GM18511 (cell line): ENCODE measurements at regions not wholly inside any gene's neighbourhood (a gene's known extent, or its start where the extent isn't known, plus 50 kb on each side); places are given as distances from the start of the nearest gene placed in this dataset.

Experiments
- ATAC-seq: cut with Tn5 transposase; IDR thresholded peaks from one replicate; pipeline ENCODE4 v1.9.1; 2021; ENCODE audit warnings: mild to moderate bottlenecking, moderate library complexity; ENCODE audit not compliant: unreplicated experiment

- ATAC-seq, result no peak
Measured at GRCh38 chr4:176568238-176568637, 224.5 kb downstream of the VEGFC start.

GRCh38 chr4:176569301-176569700 is 223.4 kb downstream of the VEGFC start:
- no peak for ATAC-seq

DNA sequence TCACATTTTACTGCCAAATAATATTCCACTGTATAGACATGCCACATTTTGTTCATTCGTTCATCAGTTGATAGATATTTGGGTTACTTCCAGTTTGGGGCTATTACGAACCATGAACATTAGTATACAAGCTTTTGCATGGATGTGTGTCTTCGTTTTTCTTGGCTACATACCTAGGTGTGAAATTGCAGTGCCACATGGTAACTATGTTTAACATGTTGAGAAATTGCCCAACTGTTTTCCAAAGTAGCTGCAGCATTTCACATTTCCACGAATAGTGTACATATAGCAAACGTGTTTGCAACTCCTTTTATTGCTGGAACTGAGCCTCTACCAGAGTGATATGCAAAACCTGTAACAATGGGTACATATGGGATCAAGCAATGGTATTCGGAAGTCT is 221.5 kb downstream of the VEGFC start:
- no peak for ATAC-seq

DNA sequence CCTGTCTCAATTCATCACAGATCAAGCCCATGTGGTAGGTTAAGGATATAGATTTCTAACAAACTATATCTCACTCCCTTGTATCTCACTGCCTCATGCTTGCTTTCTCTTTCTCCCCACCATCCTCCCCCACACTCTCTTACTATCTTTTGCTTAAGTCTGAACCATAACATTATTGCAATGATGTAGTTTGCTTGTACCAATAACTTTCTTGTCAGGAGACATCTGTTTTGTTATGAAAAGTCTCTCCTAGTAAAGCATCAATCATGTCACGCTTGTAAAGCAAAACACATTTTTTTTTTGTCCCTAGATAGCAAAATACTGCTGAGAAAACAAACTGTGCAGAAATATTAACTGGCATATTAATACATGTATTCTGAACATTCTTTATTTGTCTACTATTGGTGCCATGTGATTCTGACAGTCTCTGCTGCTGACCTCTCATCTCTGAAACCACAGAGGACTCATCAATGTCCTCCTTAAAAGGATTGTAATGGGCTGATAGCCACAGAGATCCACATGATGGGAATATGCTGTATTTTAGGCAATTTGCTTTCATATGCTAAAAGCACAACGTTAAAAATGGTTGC is 217.5 kb downstream of the VEGFC start:
- ATAC-seq, result no peak

DNA sequence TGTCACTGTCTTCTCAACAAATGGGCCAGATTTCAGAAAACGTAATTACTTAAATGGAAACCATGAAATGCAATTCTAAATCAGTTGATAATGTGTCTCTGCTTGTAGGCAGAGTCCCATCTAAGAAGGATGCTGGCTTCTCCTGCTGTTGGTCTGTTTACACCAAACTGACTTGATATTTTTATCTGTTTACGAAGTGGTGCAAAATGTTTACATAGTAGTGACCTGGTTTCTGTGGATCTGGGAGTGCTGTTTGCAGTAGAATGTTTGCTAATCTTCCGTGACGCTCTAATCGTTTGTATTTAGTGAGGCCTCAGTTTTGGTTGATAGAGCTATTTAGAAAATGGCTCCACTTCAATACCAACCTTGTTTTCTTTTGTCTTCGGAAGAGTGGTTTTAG is 213.5 kb downstream of the VEGFC start:
- ATAC-seq, result no peak

- no peak for ATAC-seq
Measured at GRCh38 chr4:176583278-176583677, 209.4 kb downstream of the VEGFC start.

DNA sequence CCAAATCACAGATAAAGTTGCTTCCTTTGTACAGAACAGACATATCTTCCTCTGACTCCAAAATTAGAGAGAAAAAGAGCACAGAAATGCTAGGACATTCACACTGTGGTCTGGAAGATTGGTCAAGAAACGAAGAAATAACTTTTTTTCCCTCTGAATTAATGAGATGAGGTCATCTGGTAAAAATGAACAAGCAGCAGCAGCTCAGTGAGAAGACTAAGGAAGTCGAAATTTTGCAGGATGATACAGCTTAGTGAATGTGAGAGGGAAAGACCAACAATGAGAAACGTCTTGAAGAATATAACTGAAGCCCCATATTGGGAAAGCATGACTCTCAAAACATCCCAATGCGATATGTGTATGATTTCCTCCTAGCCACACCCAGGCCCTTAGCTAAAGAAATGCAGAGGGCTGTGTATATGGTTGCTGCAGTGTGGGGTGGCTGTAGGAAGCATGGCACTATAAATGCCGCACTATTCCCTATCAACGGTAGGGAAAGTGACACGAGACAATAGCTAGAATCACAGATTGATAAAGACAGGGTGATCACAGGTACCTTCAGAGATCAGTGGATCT is 208.6 kb downstream of the VEGFC start:
- ATAC-seq, result no peak

- ATAC-seq, result no peak
Measured at GRCh38 chr4:176587920-176588319, 204.8 kb downstream of the VEGFC start.

GRCh38 chr4:176588436-176588835 is 204.3 kb downstream of the VEGFC start:
- no peak for ATAC-seq

GRCh38 chr4:176592976-176593670 is 199.6 kb downstream of the VEGFC start:
- ATAC-seq, result no peak

- ATAC-seq, result no peak
Measured at GRCh38 chr4:176593943-176594342, 198.8 kb downstream of the VEGFC start.

- no peak for ATAC-seq
Measured at GRCh38 chr4:176595257-176595656, 197.5 kb downstream of the VEGFC start.

GRCh38 chr4:176601124-176601523 is 191.6 kb downstream of the VEGFC start:
- no peak for ATAC-seq

DNA sequence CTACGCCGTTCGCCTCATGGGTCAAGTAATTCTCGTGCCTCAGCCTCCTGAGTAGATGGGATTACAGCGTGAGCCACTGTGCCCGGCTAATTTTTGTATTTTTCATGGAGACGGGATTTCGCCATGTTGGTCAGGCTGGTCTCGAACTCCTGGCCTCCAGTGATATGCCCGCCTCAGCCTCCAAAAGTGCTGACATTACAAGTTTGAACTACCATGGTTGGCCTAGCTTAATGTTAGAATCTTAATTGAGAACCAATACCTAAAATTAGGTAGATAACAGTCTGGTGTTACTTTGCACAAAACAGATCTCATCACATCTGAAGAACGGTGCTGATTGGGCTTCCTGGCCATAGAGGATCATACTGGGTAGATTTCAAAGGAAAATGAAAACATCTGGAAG is 184.9 kb downstream of the VEGFC start:
- no peak for ATAC-seq

DNA sequence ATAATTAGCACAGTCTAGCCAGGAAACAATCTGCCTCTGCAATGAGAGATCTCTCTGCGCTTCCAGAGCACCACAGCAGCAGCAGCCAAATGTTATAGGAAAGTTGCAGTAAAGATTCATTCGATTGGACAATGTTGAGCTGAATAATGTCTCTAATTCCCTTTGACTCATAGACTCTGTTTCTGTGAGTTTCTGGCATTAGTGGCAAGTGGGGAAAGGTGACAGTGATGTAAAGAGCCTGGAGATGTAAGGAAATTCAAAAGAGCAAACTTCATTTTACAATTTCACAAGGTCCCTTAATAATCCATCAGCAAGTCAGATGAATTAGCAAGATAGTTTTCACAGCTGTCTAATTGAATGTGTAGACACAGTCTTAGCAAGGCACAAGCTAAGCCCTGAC is 184.4 kb downstream of the VEGFC start:
- ATAC-seq, result no peak

- ATAC-seq, result no peak
Measured at GRCh38 chr4:176610594-176610993, 182.1 kb downstream of the VEGFC start.

DNA sequence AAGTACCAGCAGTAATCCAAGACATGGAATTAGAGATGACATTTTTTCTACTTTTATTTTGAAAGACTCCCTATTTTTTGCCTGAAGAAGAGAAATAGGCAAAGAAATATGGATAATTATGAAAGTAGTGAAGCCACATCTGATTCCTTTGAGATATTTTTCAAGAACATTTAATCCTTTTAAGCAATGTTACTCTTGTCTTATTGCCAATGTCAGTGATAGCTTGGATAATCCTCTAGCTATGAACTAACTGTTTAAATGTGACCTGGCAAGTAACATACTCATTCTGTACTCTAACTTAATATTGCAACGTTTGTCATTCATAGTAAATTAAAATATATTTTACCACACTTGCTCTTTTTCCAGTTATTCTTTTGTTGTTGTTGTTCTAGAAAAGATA is 181.3 kb downstream of the VEGFC start:
- ATAC-seq, result no peak

GRCh38 chr4:176611951-176612350 is 180.8 kb downstream of the VEGFC start:
- ATAC-seq, result no peak

DNA sequence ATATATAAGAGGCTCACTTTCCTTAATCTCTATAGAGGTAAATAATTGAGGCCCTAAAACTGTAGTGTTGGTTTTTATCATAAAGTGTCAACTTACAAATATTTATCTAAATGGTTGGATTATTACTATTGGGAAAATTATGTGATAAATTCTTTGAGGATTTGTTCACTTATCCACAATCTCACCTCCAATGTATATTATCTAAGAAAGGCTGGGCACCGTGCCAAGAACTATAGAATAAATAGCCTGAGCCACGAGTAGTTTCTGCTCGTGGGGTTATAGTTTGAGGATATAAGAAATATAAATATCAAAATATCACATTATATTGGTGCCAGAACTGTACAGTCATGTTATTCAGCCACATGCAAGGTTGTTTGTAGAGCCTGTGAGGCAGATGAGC is 177.9 kb downstream of the VEGFC start:
- ATAC-seq, result no peak

DNA sequence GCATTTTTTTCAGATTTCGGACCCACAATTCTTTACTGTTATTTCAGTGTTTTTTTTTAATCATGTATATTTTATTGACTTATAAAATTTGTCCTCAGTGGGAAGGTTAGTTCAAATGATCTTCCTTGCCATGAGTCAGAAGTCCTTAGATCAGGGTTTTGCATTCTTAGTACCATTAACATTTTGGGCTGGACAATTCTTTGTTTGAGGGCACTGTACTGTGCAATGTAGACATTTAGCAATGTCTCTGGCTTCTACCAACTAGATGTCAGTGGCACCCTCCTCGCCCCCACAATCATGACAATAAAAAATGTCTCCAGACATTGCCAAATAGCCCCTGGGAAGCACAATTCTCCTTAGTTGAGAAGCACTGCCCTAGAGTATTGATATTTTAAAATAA is 176.6 kb downstream of the VEGFC start:
- no peak for ATAC-seq

- no peak for ATAC-seq
Measured at GRCh38 chr4:176618138-176618537, 174.6 kb downstream of the VEGFC start.

- no peak for ATAC-seq
Measured at GRCh38 chr4:176619430-176619829, 173.3 kb downstream of the VEGFC start.
